ENCODE measurements at regions not wholly inside any gene's neighbourhood (a gene's known extent, or its start where the extent isn't known, plus 50 kb on each side); places are given as distances from the start of the nearest gene placed in this dataset.

GRCh38 chr2:104537116-104537515 is 316.8 kb upstream of the POU3F3 start:
- DNase-seq (ENCODE audit: low spot score), result no peak

DNA sequence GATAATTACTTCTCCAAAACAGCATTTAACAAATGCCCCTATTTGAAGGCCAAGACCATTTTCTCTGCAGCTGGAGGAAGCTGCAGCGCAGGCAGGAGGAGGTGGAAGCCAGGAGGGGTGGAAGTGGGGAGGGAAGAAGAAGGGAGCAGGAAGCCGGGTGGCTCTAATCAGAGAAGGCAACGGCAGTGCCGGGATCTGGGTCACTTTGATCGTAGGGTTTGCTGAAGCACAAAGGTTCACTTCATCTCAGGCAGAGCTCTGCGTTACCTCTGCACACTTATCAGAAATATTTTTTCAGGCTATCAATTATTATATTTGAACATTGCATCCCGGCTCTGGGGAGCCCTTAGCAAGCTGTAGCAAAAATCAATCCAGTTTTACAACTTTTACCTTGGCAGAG is 315.8 kb upstream of the POU3F3 start:
- DNase-seq (ENCODE audit: low spot score), result no peak

- no peak for DNase-seq (ENCODE audit: low spot score)
Observed at GRCh38 chr2:104539649-104540048, 314.3 kb upstream of the POU3F3 start.

- no peak for DNase-seq (ENCODE audit: low spot score)
Observed at GRCh38 chr2:104545055-104545454, 308.9 kb upstream of the POU3F3 start.

- DNase-seq (ENCODE audit: low spot score), result no peak
Observed at GRCh38 chr2:104546537-104546936, 307.4 kb upstream of the POU3F3 start.

DNA sequence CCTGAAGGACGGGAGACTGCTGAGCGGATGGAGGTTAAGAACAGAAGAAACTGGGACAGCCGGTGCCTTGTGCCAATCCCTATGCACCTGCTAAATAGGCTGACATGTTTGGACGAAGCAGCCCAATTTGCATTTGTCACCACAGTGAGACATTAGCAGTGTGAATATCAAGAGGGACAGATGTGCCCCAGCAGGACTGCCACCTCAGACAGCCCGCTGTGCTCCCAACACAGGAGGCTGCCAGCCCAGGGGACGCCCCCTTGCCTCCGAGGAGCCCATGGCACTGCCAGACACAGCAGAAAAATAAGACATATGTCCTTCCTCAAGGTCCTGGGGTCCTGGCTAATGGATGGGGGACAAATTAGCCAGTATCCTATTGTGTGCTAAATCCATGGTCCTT is 306.7 kb upstream of the POU3F3 start:
- DNase-seq (ENCODE audit: low spot score), result peak; percentile 4

- no peak for DNase-seq (ENCODE audit: low spot score)
Observed at GRCh38 chr2:104561251-104561650, 292.7 kb upstream of the POU3F3 start.

GRCh38 chr2:104562537-104562936 is 291.4 kb upstream of the POU3F3 start:
- DNase-seq (ENCODE audit: low spot score), result no peak

GRCh38 chr2:104563398-104563996 is 290.4 kb upstream of the POU3F3 start:
- DNase-seq (ENCODE audit: low spot score), result no peak

GRCh38 chr2:104568247-104568646 is 285.7 kb upstream of the POU3F3 start:
- DNase-seq (ENCODE audit: low spot score), result no peak

DNA sequence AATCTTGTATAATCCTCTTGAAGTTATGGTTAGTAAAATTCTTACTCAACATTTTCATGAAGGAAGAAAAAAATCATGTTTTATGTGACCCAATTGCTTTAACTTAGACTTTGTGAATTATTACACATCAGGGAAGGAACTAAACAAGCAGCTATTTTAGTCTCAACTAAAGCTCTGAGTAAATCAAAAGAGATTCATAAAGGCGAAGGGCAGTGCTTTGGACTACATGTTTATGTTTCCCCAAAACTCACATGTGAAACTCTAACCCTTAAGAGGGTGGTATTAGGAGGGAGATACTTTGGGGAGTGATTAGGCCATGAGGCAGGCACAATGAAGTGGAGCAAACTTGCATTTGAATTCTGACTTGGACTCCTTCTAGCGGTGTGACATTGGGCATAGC is 283.7 kb upstream of the POU3F3 start:
- no peak for DNase-seq (ENCODE audit: low spot score)

GRCh38 chr2:104572834-104573233 is 281.1 kb upstream of the POU3F3 start:
- no peak for DNase-seq (ENCODE audit: low spot score)

DNA sequence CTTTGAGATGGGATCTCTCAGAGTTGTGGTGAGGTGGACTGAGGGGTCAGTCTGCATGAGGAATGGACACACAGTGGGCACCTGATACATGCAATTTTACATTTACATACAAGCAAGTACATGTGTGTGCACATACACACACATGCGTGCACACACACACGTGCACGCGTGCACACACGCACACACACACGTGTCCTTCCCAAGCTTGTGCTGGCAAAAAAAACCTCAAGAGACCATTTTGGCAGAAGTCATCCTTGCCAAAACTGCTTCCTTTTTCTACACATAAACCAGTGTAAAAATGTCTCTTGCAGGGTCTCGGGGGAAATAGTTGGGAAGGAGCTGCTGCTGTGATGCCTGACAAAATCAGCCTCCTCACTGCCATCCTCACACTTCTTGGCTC is 279.5 kb upstream of the POU3F3 start:
- no peak for DNase-seq (ENCODE audit: low spot score)

GRCh38 chr2:104577143-104577542 is 276.8 kb upstream of the POU3F3 start:
- no peak for DNase-seq (ENCODE audit: low spot score)

DNA sequence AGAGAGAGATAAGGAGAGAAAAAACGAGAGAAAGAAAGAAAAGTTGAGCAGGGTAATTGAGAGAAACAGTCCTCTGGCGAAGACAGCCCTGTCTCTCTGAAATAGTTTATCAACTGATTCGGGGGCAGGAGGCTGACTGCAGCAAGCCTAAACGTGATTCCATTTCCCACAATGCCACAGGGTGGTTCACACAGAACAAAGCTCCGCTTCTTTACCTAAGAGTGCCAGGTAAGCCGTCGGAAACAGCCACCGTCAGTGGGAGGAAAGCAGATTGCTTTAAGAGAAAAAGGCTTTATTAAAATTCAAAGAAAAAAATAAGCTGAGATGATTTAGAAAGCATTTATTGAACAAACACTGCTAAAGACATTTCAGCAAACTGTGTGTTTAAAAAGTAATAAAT is 271.4 kb upstream of the POU3F3 start:
- DNase-seq (ENCODE audit: low spot score), result no peak

- DNase-seq (ENCODE audit: low spot score), result peak; percentile 3
Observed at GRCh38 chr2:104583811-104584210, 270.1 kb upstream of the POU3F3 start.

GRCh38 chr2:104584393-104584792 is 269.5 kb upstream of the POU3F3 start:
- DNase-seq (ENCODE audit: low spot score), result no peak

DNA sequence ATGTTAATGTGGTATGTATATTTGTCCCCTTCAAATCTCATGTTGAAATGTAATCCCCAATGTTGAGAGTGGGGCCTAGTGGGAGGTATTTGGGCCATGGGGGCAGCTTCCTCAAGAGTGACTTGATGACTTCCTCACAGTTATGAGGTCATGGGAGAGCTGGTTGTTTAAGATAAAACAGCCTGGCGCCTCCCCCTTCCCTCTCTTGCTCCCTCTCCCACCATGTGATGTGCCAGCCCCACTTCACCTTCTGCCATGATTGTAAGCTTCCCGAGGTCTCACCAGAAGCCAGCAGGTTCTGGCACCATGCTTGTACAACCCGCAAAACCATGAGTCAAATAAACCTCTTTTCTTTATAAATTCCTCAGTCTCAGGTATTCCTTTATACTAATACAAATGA is 258.3 kb upstream of the POU3F3 start:
- no peak for DNase-seq (ENCODE audit: low spot score)

DNA sequence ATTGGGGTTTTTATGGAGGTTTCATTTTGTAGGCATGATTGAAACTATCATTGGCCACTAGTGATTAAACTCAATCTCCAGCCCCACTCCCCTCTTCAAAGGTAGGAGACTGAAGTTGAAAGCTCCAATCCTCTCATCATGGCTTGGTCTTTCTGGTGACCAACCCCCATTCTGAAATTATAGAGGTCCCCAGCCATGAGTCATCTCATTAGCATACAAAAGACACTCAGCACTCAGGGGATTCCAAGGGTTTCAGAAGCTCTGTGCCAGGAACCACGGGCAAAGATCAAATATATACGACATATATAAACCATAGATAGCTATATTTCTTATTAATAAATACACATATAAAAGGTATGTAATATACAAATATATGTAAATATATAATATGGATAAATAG is 256.0 kb upstream of the POU3F3 start:
- no peak for DNase-seq (ENCODE audit: low spot score)

GRCh38 chr2:104598636-104599035 is 255.3 kb upstream of the POU3F3 start:
- DNase-seq (ENCODE audit: low spot score), result no peak

DNA sequence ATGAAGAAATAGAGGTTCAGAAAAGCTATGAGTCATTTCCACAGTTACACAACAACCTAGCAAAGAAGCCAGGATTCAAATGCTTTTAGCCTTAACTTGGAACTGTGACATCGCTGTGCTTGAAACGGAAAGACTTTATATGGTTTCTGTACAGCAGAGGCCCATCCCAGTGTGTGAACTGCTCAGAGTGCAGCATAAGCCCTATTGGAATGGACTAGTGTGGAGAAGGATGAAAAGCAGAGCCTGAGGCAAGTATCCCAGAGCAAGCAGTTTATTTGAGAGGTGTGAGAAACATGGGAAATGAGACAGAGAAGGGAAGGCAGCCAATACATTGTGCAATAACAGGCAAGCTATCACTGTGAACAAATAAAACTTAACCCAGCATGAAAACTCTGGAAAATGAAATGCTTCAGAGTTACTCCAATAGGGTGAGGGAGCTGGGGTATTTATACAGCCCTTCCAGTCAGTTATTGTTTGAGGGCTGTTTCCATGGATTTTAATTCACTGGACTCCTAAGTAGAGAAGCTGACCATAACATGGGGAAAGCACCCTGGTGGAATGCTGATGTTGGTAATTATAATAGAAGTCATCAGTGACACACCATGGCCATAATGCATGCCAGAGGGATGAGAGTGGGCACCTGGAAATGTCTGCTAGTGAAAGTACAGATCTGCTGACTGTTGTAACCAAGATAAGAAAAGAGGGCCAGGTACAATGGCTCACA is 254.0 kb upstream of the POU3F3 start:
- no peak for DNase-seq (ENCODE audit: low spot score)

DNA sequence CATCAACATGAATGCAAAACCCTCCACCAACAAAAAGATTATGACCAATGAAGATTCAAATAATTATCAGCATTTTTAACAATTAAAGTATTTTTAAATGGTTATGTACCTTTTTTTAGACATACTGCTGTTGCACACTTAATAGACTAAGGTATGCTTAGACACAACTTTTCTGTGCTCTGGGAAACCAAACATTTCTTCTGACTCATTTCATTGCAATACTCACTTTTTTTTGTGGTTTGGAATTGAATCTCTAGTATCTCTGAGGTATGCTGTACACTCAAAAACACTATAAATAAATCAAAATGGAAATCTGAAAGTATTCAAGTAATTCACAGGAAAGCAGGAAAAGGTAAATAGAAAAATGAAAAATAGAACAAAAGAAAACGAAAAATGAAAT is 247.9 kb upstream of the POU3F3 start:
- DNase-seq (ENCODE audit: low spot score), result no peak

DNA sequence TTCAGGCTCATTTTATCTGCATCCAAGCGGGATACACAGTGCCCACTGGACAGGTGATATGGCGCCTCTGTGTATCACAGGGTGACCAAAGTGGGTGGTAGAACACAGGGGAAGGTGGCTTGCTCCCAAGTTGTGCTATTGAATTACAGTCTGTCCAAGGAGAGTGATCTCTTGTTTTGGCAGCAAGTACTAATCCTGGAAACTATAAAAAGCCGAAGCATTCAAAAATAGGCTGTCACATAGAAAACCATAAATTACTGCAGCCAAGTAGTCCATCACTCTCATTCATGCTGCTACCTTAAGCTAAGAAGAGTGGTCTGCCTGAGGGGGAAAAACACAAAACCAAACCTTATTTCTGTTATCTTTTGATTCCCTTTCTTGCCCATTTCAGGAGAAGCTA is 237.1 kb upstream of the POU3F3 start:
- no peak for DNase-seq (ENCODE audit: low spot score)

- no peak for DNase-seq (ENCODE audit: low spot score)
Observed at GRCh38 chr2:104620801-104621200, 233.1 kb upstream of the POU3F3 start.
